HEK293 (cell line): ENCODE measurements at regions not wholly inside any gene's neighbourhood (a gene's known extent, or its start where the extent isn't known, plus 50 kb on each side); places are given as distances from the start of the nearest gene placed in this dataset.
"Not testable (repeated sequence)": the region's sequence is repeated elsewhere in the genome, so short reads cannot be mapped to it uniquely, and the experiment has no call there.

Experiments used
- CTCF ChIA-PET: fragments of 350-600 bp; formaldehyde crosslinking; extraction: SDS; loops from one replicate; lab custom pipeline; 2021; ENCODE audit warnings: antibody characterized with exemption; lab: Yijun Ruan, JAX
- POLR2A ChIA-PET: fragments of 300-600 bp; formaldehyde crosslinking; extraction: SDS; loops from one replicate; lab custom pipeline; 2020; ENCODE audit warnings: antibody characterized with exemption, inconsistent platforms; lab: Yijun Ruan, JAX
- H3K27ac ChIP-seq: fragments of 200-500 bp; sonication (Bioruptor generic); 2 replicates; pipeline ENCODE4 v1.5.1; 2014; ENCODE audit warnings: low read depth, low read length, control low read depth, inconsistent platforms; ENCODE audit errors: extremely low read depth
- H3K36me3 ChIP-seq, 2 experiments: fragments of 200-500 bp in 1 of 2; sonication (Bioruptor generic) in 1 of 2; 1 replicate in 1 of 2; 2 replicates in 1 of 2; pipeline ENCODE4 v1.5.1; 2014 to 2017; ENCODE audit warnings: inconsistent platforms in 2 of 2, low read length in 2 of 2; ENCODE audit not compliant: control insufficient read depth in 2 of 2, insufficient read depth in 1 of 2
- H3K4me1 ChIP-seq: fragments of 200-500 bp; sonication (Bioruptor generic); 2 replicates; pipeline ENCODE4 v1.5.1; 2014; ENCODE audit warnings: mild to moderate bottlenecking, low read length, inconsistent platforms; ENCODE audit not compliant: control insufficient read depth, insufficient read depth
- H3K4me3 ChIP-seq: 2 replicates; pipeline ENCODE4 v1.5.1; 2011; ENCODE audit warnings: low read depth, mild to moderate bottlenecking, control low read depth, low read length, moderate library complexity
- H3K9me3 ChIP-seq: fragments of 200-500 bp; sonication (Bioruptor generic); 2 replicates; pipeline ENCODE4 v1.5.1; 2014; ENCODE audit warnings: low read depth, low read length, inconsistent platforms; ENCODE audit not compliant: control insufficient read depth, insufficient read depth
- HIC1 ChIP-seq: fragments of 450-650 bp; formaldehyde crosslinking; IDR thresholded peaks from 2 replicates; pipeline ENCODE4 v1.5.1; 2016; ENCODE audit warnings: missing biosample characterization, missing genetic modification characterization
- KLF10 ChIP-seq: fragments of 450-650 bp; IDR thresholded peaks from 2 replicates; pipeline ENCODE4 v1.5.1; 2018; ENCODE audit warnings: missing biosample characterization, mild to moderate bottlenecking, missing genetic modification characterization
- PRDM4 ChIP-seq: fragments of 450-650 bp; formaldehyde crosslinking; IDR thresholded peaks from 2 replicates; pipeline ENCODE4 v1.5.1; 2017; ENCODE audit warnings: missing biosample characterization, missing genetic modification characterization
- SCRT1 ChIP-seq: fragments of 450-650 bp; formaldehyde crosslinking; IDR thresholded peaks from 2 replicates; pipeline ENCODE4 v1.5.1; 2016; ENCODE audit warnings: missing biosample characterization, missing genetic modification characterization, borderline replicate concordance
- ZNF155 ChIP-seq: fragments of 450-650 bp; formaldehyde crosslinking; IDR thresholded peaks from 2 replicates; pipeline ENCODE4 v1.5.1; 2016; ENCODE audit warnings: missing biosample characterization, missing genetic modification characterization
- ZNF174 ChIP-seq: fragments of 450-650 bp; formaldehyde crosslinking; IDR thresholded peaks from 2 replicates; pipeline ENCODE4 v1.5.0; 2017; ENCODE audit warnings: missing biosample characterization, mild to moderate bottlenecking, missing genetic modification characterization
- ZNF26 ChIP-seq: fragments of 450-650 bp; formaldehyde crosslinking; IDR thresholded peaks from 2 replicates; pipeline ENCODE4 v1.5.1; 2016; ENCODE audit warnings: missing biosample characterization, missing genetic modification characterization
- ZNF404 ChIP-seq: fragments of 450-650 bp; formaldehyde crosslinking; IDR thresholded peaks from 2 replicates; pipeline ENCODE4 v1.5.1; 2017; ENCODE audit warnings: missing biosample characterization, missing genetic modification characterization
- ZNF514 ChIP-seq: fragments of 450-650 bp; formaldehyde crosslinking; IDR thresholded peaks from 2 replicates; pipeline ENCODE4 v1.5.1; 2016; ENCODE audit warnings: missing biosample characterization, missing genetic modification characterization
- ZNF548 ChIP-seq: fragments of 450-650 bp; formaldehyde crosslinking; IDR thresholded peaks from 2 replicates; pipeline ENCODE4 v1.5.1; 2016; ENCODE audit warnings: missing biosample characterization, missing genetic modification characterization
- ZNF645 ChIP-seq: fragments of 450-650 bp; formaldehyde crosslinking; IDR thresholded peaks from 2 replicates; pipeline ENCODE4; 2016; ENCODE audit warnings: missing biosample characterization, missing genetic modification characterization
- ZNF660 ChIP-seq: fragments of 450-650 bp; IDR thresholded peaks from 2 replicates; pipeline ENCODE4 v1.5.1; 2018; ENCODE audit warnings: missing biosample characterization, mild to moderate bottlenecking, missing genetic modification characterization
- ZNF664 ChIP-seq: fragments of 450-650 bp; formaldehyde crosslinking; IDR thresholded peaks from 2 replicates; pipeline ENCODE4 v1.5.1; 2016; ENCODE audit warnings: missing biosample characterization, missing genetic modification characterization
- ZNF768 ChIP-seq: fragments of 450-650 bp; formaldehyde crosslinking; IDR thresholded peaks from 2 replicates; pipeline ENCODE4 v1.5.1; 2018; ENCODE audit warnings: missing biosample characterization, mild to moderate bottlenecking, missing genetic modification characterization
- ZNF791 ChIP-seq: fragments of 450-650 bp; formaldehyde crosslinking; IDR thresholded peaks from 2 replicates; pipeline ENCODE4 v1.5.1; 2016; ENCODE audit warnings: missing biosample characterization, missing genetic modification characterization
- ZNF843 ChIP-seq: fragments of 450-650 bp; formaldehyde crosslinking; IDR thresholded peaks from 2 replicates; pipeline ENCODE4 v1.5.1; 2016; ENCODE audit warnings: missing biosample characterization, missing genetic modification characterization

GRCh38 chr3:144852999-144853398 lies 881.4 kb downstream of the DIPK2A start (continued):
- TF ChIP-seq ZNF155 (tag by site-specific recombination) (no peak), SCRT1 (tag by site-specific recombination) (no peak), ZNF660 (tag by site-specific recombination) (no peak), ZNF664 (tag by site-specific recombination) (no peak), ZNF791 (tag by site-specific recombination) (no peak), ZNF26 (tag by site-specific recombination) (no peak)

GRCh38 chr3:144854020-144854419 lies 882.4 kb downstream of the DIPK2A start:
- H3K27ac ChIP-seq, CTCF ChIA-PET, H3K4me3 ChIP-seq, H3K4me1 ChIP-seq, H3K9me3 ChIP-seq, H3K36me3 ChIP-seq, POLR2A ChIA-PET: not testable (repeated sequence)

- Histone ChIP-seq H3K36me3 (no peaks in the 10 kb centered on the region), H3K4me1 (no peaks in the 10 kb centered on the region), H3K27ac (no peak overlapping the region), H3K4me3 (no peak overlapping the region), H3K9me3 (no peaks in the 10 kb centered on the region)
- TF ChIP-seq ZNF843 (tag by site-specific recombination), result no peak
- TF ChIP-seq ZNF645 (tag by site-specific recombination), result no peak
- TF ChIP-seq ZNF174 (tag by site-specific recombination), result no peak
- TF ChIP-seq PRDM4 (tag by site-specific recombination), result no peak
- no peak for TF ChIP-seq KLF10
- TF ChIP-seq HIC1 (tag by site-specific recombination), result no peak
- TF ChIP-seq ZNF548 (tag by site-specific recombination), result no peak
- TF ChIP-seq ZNF514 (tag by site-specific recombination), result no peak
- TF ChIP-seq ZNF155 (tag by site-specific recombination), result no peak
- no peak for TF ChIP-seq ZNF768 (tag by site-specific recombination)
- no peak for TF ChIP-seq ZNF404 (tag by site-specific recombination)
- POLR2A ChIA-PET, result no interaction called here
- CTCF ChIA-PET, result no interaction called here
Observed at GRCh38 chr3:144859161-144859560, 887.5 kb downstream of the DIPK2A start.
